GM23338 (cell line): ENCODE measurements at regions not wholly inside any gene's neighbourhood (a gene's known extent, or its start where the extent isn't known, plus 50 kb on each side); places are given as distances from the start of the nearest gene placed in this dataset.

Source experiments
- ATAC-seq: fragments of 200-7000 bp; cut with Tn5 transposase; 3 replicates; pipeline ENCODE4 v1.9.1; 2020
- DNase-seq: peaks from one replicate; pipeline ENCODE4 v3.0.0-alpha.2; 2015; ENCODE audit warnings: low spot score
- H2AFZ ChIP-seq: fragments of 200-600 bp; sonication (generic); 2 replicates; pipeline ENCODE4 v1.8.0; 2016; ENCODE audit warnings: antibody characterized with exemption, mild to moderate bottlenecking, moderate library complexity
- H3F3A ChIP-seq: fragments of 200-600 bp; sonication (generic); replicated peaks from 2 replicates; pipeline ENCODE4 v1.8.0; 2017; ENCODE audit warnings: antibody characterized with exemption, mixed run types, low read depth
- H3K27ac ChIP-seq: fragments of 200-600 bp; sonication (generic); 2 replicates; pipeline ENCODE4 v1.6.1; 2016; ENCODE audit warnings: low read depth
- H3K27me3 ChIP-seq: fragments of 200-600 bp; sonication (generic); 2 replicates; pipeline ENCODE4 v1.8.0; 2016; ENCODE audit warnings: mild to moderate bottlenecking, mixed run types, moderate library complexity; ENCODE audit not compliant: insufficient read depth
- H3K36me3 ChIP-seq: fragments of 200-600 bp; sonication (generic); 2 replicates; pipeline ENCODE4 v1.8.0; 2016; ENCODE audit warnings: mild to moderate bottlenecking; ENCODE audit not compliant: insufficient read depth
- H3K4me1 ChIP-seq: fragments of 200-600 bp; sonication (generic); 2 replicates; pipeline ENCODE4 v1.8.0; 2016; ENCODE audit warnings: mild to moderate bottlenecking, moderate library complexity; ENCODE audit not compliant: insufficient read depth
- H3K4me2 ChIP-seq: fragments of 200-600 bp; sonication (generic); 2 replicates; pipeline ENCODE4 v1.7.1; 2017; ENCODE audit warnings: mixed run types
- H3K4me3 ChIP-seq: fragments of 200-600 bp; sonication (generic); 2 replicates; pipeline ENCODE4 v1.6.1; 2016; ENCODE audit warnings: mixed run types
- H3K79me2 ChIP-seq: fragments of 200-600 bp; sonication (generic); replicated peaks from 2 replicates; pipeline ENCODE4 v1.8.0; 2017; ENCODE audit warnings: mild to moderate bottlenecking; ENCODE audit not compliant: insufficient read depth
- H3K9me2 ChIP-seq: fragments of 200-600 bp; sonication (generic); 2 replicates; pipeline ENCODE4 v1.8.0; 2017; ENCODE audit not compliant: insufficient read depth
- H4K20me1 ChIP-seq: fragments of 200-600 bp; sonication (generic); replicated peaks from 2 replicates; pipeline ENCODE4 v1.8.0; 2017; ENCODE audit warnings: mild to moderate bottlenecking; ENCODE audit not compliant: insufficient read depth
- H3K27ac Mint-ChIP-seq: 2 replicates; pipeline ENCODE4 v1.8.0; 2020; ENCODE audit warnings: inconsistent platforms, mild to moderate bottlenecking, moderate library complexity, mixed read lengths
- H3K27me3 Mint-ChIP-seq: 3 replicates; pipeline ENCODE4 v1.8.0; 2022; ENCODE audit warnings: low read depth, mild to moderate bottlenecking, moderate library complexity, mixed read lengths, inconsistent platforms; ENCODE audit not compliant: insufficient read depth, poor library complexity
- H3K36me3 Mint-ChIP-seq: 3 replicates; pipeline ENCODE4 v1.8.0; 2021; ENCODE audit warnings: low read depth, mild to moderate bottlenecking, inconsistent platforms, moderate library complexity, mixed read lengths
- H3K4me1 Mint-ChIP-seq: 3 replicates; pipeline ENCODE4 v1.8.0; 2020; ENCODE audit warnings: mild to moderate bottlenecking, inconsistent platforms, mixed read lengths
- H3K4me3 Mint-ChIP-seq: 3 replicates; pipeline ENCODE4 v1.8.0; 2021; ENCODE audit warnings: moderate library complexity, mild to moderate bottlenecking, inconsistent platforms, mixed read lengths
- H3K9me3 Mint-ChIP-seq: 3 replicates; pipeline ENCODE4 v1.8.0; 2020; ENCODE audit warnings: moderate library complexity, mild to moderate bottlenecking, inconsistent platforms, mixed read lengths
- CREB1 ChIP-seq: fragments of 250-450 bp; sonication (Bioruptor Pico); IDR thresholded peaks from 2 replicates; pipeline ENCODE4 v1.5.0; 2020; ENCODE audit warnings: low read depth, mild to moderate bottlenecking, moderate library complexity
- CTCF ChIP-seq, 2 experiments: fragments of 200-600 bp in 1 of 2; sonication (generic) in 1 of 2; conservative IDR thresholded peaks; 2 replicates each; pipeline versions ENCODE4 v1.5.1 to v1.6.1; 2016 to 2017; ENCODE audit warnings: antibody characterized with exemption in 2 of 2, low read depth in 2 of 2, mild to moderate bottlenecking in 2 of 2, moderate library complexity in 1 of 2
- EZH2 ChIP-seq: fragments of 200-600 bp; sonication (generic); IDR thresholded peaks from one replicate; pipeline ENCODE4 v1.8.0; 2017; ENCODE audit warnings: antibody characterized with exemption, mild to moderate bottlenecking, low read depth; ENCODE audit not compliant: unreplicated experiment
- EZH2phosphoT487 ChIP-seq: fragments of 200-600 bp; sonication (generic); IDR thresholded peaks from one replicate; pipeline ENCODE4 v1.8.1; 2018; ENCODE audit warnings: antibody characterized with exemption; ENCODE audit not compliant: unreplicated experiment
- JUNB ChIP-seq: IDR thresholded peaks from one replicate; pipeline ENCODE4 v1.6.1; 2016; ENCODE audit warnings: antibody characterized with exemption; ENCODE audit not compliant: unreplicated experiment
- NANOG ChIP-seq: IDR thresholded peaks from 2 replicates; pipeline ENCODE4 v1.6.1; 2016; ENCODE audit warnings: antibody characterized with exemption, borderline replicate concordance
- POLR2AphosphoS5 ChIP-seq: IDR thresholded peaks from 2 replicates; pipeline ENCODE4 v1.6.1; 2016; ENCODE audit warnings: antibody characterized with exemption, low read depth
- REST ChIP-seq: IDR thresholded peaks from one replicate; pipeline ENCODE4 v1.6.1; 2018; ENCODE audit warnings: antibody characterized with exemption; ENCODE audit not compliant: unreplicated experiment
- STAT1 ChIP-seq: IDR thresholded peaks from one replicate; pipeline ENCODE4 v1.6.1; 2016; ENCODE audit warnings: antibody characterized with exemption; ENCODE audit not compliant: unreplicated experiment
- ZNF114 ChIP-seq: fragments of 250-450 bp; sonication (Bioruptor Pico); IDR thresholded peaks from 2 replicates; pipeline ENCODE4 v1.5.0; 2020; ENCODE audit warnings: mild to moderate bottlenecking, moderate library complexity
- ZNF331 ChIP-seq: fragments of 250-450 bp; sonication (Bioruptor Pico); IDR thresholded peaks from 2 replicates; pipeline ENCODE4 v1.5.0; 2020; ENCODE audit warnings: low read depth, mild to moderate bottlenecking, moderate library complexity
- TF ChIP-seq, protein P1 (sequence below): fragments of 250-450 bp; sonication (Bioruptor Pico); IDR thresholded peaks from 2 replicates; pipeline ENCODE4 v1.5.0; 2020; ENCODE audit warnings: mild to moderate bottlenecking, moderate library complexity
- TF ChIP-seq, protein P2 (sequence below): IDR thresholded peaks from 2 replicates; pipeline ENCODE4 v1.6.1; 2016; ENCODE audit warnings: antibody characterized with exemption

- DNase-seq: no peak
- H3K9me2 ChIP-seq: no peaks in the 10 kb centered on the region
- ATAC-seq: no peak
- no peaks in the 10 kb centered on the region for H3K27me3 Mint-ChIP-seq
- no peaks in the 10 kb centered on the region for H3K79me2 ChIP-seq
- no peaks in the 10 kb centered on the region for H4K20me1 ChIP-seq
- no peak overlapping the region for H2AFZ ChIP-seq
- no peaks in the 10 kb centered on the region for H3K36me3 Mint-ChIP-seq
- H3K36me3 ChIP-seq: no peaks in the 10 kb centered on the region
- no peaks in the 10 kb centered on the region for H3K4me1 ChIP-seq
- H3K27ac Mint-ChIP-seq: no peak overlapping the region
- no peak overlapping the region for H3K4me3 ChIP-seq
- H3K9me3 Mint-ChIP-seq: no peaks in the 10 kb centered on the region
- TF ChIP-seq CREB1 (CRISPR knock-in tag) (no peak), REST (no peak), NANOG (no peak), ZNF114 (no peak), EZH2phosphoT487 (no peak), CTCF (conservative IDR thresholded peaks at IDR 0.05; ENCODE audit: low read depth in 2 of 2) (no peak), ZNF331 (no peak), POLR2AphosphoS5 (no peak), JUNB (no peak), STAT1 (no peak), EZH2 (no peak)
- TF ChIP-seq, protein P1, sequence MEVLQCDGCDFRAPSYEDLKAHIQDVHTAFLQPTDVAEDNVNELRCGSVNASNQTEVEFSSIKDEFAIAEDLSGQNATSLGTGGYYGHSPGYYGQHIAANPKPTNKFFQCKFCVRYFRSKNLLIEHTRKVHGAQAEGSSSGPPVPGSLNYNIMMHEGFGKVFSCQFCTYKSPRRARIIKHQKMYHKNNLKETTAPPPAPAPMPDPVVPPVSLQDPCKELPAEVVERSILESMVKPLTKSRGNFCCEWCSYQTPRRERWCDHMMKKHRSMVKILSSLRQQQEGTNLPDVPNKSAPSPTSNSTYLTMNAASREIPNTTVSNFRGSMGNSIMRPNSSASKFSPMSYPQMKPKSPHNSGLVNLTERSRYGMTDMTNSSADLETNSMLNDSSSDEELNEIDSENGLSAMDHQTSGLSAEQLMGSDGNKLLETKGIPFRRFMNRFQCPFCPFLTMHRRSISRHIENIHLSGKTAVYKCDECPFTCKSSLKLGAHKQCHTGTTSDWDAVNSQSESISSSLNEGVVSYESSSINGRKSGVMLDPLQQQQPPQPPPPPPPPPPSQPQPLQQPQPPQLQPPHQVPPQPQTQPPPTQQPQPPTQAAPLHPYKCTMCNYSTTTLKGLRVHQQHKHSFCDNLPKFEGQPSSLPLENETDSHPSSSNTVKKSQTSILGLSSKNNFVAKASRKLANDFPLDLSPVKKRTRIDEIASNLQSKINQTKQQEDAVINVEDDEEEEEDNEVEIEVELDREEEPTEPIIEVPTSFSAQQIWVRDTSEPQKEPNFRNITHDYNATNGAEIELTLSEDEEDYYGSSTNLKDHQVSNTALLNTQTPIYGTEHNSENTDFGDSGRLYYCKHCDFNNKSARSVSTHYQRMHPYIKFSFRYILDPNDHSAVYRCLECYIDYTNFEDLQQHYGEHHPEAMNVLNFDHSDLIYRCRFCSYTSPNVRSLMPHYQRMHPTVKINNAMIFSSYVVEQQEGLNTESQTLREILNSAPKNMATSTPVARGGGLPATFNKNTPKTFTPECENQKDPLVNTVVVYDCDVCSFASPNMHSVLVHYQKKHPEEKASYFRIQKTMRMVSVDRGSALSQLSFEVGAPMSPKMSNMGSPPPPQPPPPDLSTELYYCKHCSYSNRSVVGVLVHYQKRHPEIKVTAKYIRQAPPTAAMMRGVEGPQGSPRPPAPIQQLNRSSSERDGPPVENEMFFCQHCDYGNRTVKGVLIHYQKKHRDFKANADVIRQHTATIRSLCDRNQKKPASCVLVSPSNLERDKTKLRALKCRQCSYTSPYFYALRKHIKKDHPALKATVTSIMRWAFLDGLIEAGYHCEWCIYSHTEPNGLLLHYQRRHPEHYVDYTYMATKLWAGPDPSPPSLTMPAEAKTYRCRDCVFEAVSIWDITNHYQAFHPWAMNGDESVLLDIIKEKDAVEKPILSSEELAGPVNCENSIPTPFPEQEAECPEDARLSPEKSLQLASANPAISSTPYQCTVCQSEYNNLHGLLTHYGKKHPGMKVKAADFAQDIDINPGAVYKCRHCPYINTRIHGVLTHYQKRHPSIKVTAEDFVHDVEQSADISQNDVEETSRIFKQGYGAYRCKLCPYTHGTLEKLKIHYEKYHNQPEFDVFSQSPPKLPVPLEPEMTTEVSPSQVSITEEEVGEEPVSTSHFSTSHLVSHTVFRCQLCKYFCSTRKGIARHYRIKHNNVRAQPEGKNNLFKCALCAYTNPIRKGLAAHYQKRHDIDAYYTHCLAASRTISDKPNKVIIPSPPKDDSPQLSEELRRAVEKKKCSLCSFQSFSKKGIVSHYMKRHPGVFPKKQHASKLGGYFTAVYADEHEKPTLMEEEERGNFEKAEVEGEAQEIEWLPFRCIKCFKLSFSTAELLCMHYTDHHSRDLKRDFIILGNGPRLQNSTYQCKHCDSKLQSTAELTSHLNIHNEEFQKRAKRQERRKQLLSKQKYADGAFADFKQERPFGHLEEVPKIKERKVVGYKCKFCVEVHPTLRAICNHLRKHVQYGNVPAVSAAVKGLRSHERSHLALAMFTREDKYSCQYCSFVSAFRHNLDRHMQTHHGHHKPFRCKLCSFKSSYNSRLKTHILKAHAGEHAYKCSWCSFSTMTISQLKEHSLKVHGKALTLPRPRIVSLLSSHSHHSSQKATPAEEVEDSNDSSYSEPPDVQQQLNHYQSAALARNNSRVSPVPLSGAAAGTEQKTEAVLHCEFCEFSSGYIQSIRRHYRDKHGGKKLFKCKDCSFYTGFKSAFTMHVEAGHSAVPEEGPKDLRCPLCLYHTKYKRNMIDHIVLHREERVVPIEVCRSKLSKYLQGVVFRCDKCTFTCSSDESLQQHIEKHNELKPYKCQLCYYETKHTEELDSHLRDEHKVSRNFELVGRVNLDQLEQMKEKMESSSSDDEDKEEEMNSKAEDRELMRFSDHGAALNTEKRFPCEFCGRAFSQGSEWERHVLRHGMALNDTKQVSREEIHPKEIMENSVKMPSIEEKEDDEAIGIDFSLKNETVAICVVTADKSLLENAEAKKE (CRISPR knock-in tag): no peak
- TF ChIP-seq, protein P2, sequence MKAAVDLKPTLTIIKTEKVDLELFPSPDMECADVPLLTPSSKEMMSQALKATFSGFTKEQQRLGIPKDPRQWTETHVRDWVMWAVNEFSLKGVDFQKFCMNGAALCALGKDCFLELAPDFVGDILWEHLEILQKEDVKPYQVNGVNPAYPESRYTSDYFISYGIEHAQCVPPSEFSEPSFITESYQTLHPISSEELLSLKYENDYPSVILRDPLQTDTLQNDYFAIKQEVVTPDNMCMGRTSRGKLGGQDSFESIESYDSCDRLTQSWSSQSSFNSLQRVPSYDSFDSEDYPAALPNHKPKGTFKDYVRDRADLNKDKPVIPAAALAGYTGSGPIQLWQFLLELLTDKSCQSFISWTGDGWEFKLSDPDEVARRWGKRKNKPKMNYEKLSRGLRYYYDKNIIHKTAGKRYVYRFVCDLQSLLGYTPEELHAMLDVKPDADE: no peak
- H3F3A ChIP-seq: no peaks in the 10 kb centered on the region
- H3K27me3 ChIP-seq: no peaks in the 10 kb centered on the region
- no peak overlapping the region for H3K4me3 Mint-ChIP-seq
- H3K27ac ChIP-seq: no peak overlapping the region
- no peak overlapping the region for H3K4me2 ChIP-seq
- no peaks in the 10 kb centered on the region for H3K4me1 Mint-ChIP-seq
Measured at GRCh38 chr2:195001924-195002323, 655.1 kb upstream of the SLC39A10 start.
